Smooth muscle cell (in vitro differentiated cells): ENCODE measurements at regions not wholly inside any gene's neighbourhood (a gene's known extent, or its start where the extent isn't known, plus 50 kb on each side); places are given as distances from the start of the nearest gene placed in this dataset.

Source experiments
- DNase-seq: peaks from one replicate; lab custom pipeline; 2025; ENCODE audit not compliant: unreplicated experiment; lab: John Stamatoyannopoulos, UW
- H2AFZ ChIP-seq: fragments of 200-600 bp; sonication (generic); 2 replicates; pipeline ENCODE4 v1.6.0; 2016; ENCODE audit warnings: antibody characterized with exemption, low read depth, mild to moderate bottlenecking
- H3F3A ChIP-seq: fragments of 200-600 bp; sonication (generic); 2 replicates; pipeline ENCODE4 v1.6.0; 2017; ENCODE audit warnings: antibody characterized with exemption, low read depth
- H3K27ac ChIP-seq: fragments of 200-600 bp; sonication (generic); 2 replicates; pipeline ENCODE4 v1.5.1; 2016; ENCODE audit warnings: low read depth, mild to moderate bottlenecking
- H3K27me3 ChIP-seq: fragments of 200-600 bp; sonication (generic); 2 replicates; pipeline ENCODE4 v1.6.1; 2016; ENCODE audit warnings: low read depth, mild to moderate bottlenecking
- H3K36me3 ChIP-seq: fragments of 200-600 bp; sonication (generic); 2 replicates; pipeline ENCODE4 v1.5.1; 2016; ENCODE audit warnings: low read depth
- H3K4me1 ChIP-seq: fragments of 200-600 bp; sonication (generic); 2 replicates; pipeline ENCODE4 v1.5.1; 2016; ENCODE audit warnings: low read depth
- H3K4me2 ChIP-seq: fragments of 200-600 bp; sonication (generic); 2 replicates; pipeline ENCODE4 v1.6.0; 2016; ENCODE audit warnings: mild to moderate bottlenecking
- H3K4me3 ChIP-seq: fragments of 200-600 bp; sonication (generic); 2 replicates; pipeline ENCODE4 v1.5.1; 2016; ENCODE audit warnings: mild to moderate bottlenecking
- H3K79me2 ChIP-seq: fragments of 200-600 bp; sonication (generic); 2 replicates; pipeline ENCODE4 v1.6.0; 2016; ENCODE audit warnings: low read depth, mild to moderate bottlenecking
- H3K9ac ChIP-seq: fragments of 200-600 bp; sonication (generic); 2 replicates; pipeline ENCODE4 v1.6.0; 2016; ENCODE audit warnings: low read depth
- H3K9me3 ChIP-seq: fragments of 200-600 bp; sonication (generic); replicated peaks from 2 replicates; pipeline ENCODE4 v1.5.1; 2016; ENCODE audit warnings: low read depth
- H4K20me1 ChIP-seq: fragments of 200-600 bp; sonication (generic); 2 replicates; pipeline ENCODE4 v1.6.0; 2016; ENCODE audit warnings: low read depth
- WGBS: methylation state at CpG from one replicate; pipeline ENCODE4 v1.1.7; 2016; ENCODE audit warnings: low lambda C conversion rate; 5-methylcytosine and 5-hydroxymethylcytosine counted together
- TF ChIP-seq, protein P1 (sequence below): fragments of 200-600 bp; sonication (generic); IDR thresholded peaks from 2 replicates; pipeline ENCODE4 v1.5.1; 2017; ENCODE audit warnings: borderline replicate concordance, mild to moderate bottlenecking, antibody characterized with exemption; ENCODE audit not compliant: insufficient read depth, poor library complexity, severe bottlenecking

DNA sequence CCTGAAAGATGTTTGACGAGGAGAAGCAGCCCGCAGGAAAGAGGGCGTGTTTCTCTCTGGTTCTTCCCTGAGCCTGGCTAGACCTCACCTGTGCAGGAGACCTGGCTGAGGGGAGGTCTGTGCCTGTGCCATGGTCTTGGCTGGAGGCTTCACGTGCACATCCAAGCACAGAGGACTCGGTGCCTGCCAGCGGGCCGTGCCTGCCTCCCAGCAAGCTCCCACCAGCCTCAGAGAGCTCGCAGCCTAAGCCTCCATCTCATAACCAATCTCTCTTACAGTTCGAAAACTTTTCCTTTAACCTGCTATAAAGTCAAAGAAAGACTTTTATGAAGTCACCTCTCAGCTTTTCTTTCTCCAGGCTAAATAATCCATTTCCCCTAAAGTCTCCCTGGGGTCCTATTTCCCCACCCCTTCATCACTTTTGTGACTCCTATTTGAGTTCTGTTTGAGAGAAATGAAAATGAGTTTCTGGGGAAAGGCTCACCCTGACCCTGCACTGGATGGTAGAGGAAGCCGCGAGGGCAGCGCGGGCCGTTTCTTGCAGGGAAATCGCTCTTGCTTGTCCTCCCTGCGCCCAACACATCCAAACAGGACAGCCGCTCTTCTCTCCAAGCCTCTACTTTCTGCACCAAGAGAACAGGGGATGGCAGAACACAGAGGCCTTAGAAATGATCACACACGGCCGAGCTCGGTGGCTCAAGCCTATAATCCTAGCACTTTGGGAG, 521.0 kb downstream of the SOX11 start:
- no peaks in the 10 kb centered on the region for H3K36me3 ChIP-seq
- H3K4me2 ChIP-seq, result no peak overlapping the region
- H3K79me2 ChIP-seq, result no peaks in the 10 kb centered on the region
- peaks cover 7% of the 10 kb centered on the region for H3K4me1 ChIP-seq
- no peaks in the 10 kb centered on the region for H3K9me3 ChIP-seq
- H4K20me1 ChIP-seq, result no peaks in the 10 kb centered on the region
- no peak overlapping the region for H2AFZ ChIP-seq
- TF ChIP-seq, protein P1, sequence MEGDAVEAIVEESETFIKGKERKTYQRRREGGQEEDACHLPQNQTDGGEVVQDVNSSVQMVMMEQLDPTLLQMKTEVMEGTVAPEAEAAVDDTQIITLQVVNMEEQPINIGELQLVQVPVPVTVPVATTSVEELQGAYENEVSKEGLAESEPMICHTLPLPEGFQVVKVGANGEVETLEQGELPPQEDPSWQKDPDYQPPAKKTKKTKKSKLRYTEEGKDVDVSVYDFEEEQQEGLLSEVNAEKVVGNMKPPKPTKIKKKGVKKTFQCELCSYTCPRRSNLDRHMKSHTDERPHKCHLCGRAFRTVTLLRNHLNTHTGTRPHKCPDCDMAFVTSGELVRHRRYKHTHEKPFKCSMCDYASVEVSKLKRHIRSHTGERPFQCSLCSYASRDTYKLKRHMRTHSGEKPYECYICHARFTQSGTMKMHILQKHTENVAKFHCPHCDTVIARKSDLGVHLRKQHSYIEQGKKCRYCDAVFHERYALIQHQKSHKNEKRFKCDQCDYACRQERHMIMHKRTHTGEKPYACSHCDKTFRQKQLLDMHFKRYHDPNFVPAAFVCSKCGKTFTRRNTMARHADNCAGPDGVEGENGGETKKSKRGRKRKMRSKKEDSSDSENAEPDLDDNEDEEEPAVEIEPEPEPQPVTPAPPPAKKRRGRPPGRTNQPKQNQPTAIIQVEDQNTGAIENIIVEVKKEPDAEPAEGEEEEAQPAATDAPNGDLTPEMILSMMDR, result no peak
- 95% methylated on average over 20 of the region's 20 CpGs for WGBS
- no peak overlapping the region for H3K4me3 ChIP-seq
- H3F3A ChIP-seq, result no peaks in the 10 kb centered on the region
- H3K9ac ChIP-seq, result no peak overlapping the region
- H3K27me3 ChIP-seq, result no peaks in the 10 kb centered on the region
- DNase-seq, result no peak
- no peak overlapping the region for H3K27ac ChIP-seq

DNA sequence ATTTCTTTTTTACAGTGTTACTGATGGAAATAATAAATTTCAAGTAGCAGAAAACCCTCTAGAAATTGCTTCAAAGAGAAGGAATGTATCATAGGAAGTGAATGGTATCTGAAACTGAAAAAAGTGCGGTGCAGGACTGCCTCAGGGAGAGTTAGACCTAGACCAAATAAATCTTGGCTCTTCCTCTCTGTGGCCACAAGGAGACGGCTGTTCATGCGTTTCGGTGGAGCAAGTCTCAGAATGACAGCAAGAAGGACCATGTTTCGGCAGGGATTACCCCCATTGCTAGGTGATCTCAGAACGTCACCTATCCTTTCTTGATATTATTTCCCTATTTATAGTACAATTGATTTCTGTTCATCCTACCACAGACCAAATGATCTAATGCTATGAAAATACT, 522.3 kb downstream of the SOX11 start:
- H3K36me3 ChIP-seq, result no peaks in the 10 kb centered on the region

DNA sequence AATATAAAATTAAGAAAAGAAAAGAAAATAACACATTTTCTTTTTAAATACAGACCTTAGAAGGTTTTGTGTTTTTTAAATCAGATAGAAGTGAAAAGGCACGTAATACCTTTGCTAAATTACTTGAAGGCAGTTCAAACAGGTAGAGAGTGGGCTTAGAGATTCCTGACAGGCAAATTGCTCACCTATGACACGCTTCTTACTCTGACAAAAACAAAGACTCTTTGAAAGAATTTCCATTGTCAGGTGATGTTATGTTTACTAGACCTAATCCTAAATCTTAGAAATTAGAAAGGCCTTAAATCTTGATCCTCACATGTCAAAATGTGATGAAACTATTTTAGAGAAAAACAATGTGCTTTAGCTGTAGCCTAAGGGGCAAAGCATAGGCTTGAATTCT, 522.9 kb downstream of the SOX11 start:
- Histone ChIP-seq H3K4me2 (no peak overlapping the region), H3K4me3 (no peak overlapping the region), H3K27ac (no peak overlapping the region)

More for the DNA sequence above, 522.3 kb downstream of the SOX11 start:
- no peak overlapping the region for H3K9ac ChIP-seq
- H3K4me1 ChIP-seq, result peaks cover 7% of the 10 kb centered on the region
- no peak overlapping the region for H3K4me3 ChIP-seq
- H3F3A ChIP-seq, result no peaks in the 10 kb centered on the region
- H3K9me3 ChIP-seq, result no peaks in the 10 kb centered on the region
- H2AFZ ChIP-seq, result no peak overlapping the region
- no peak overlapping the region for H3K27ac ChIP-seq
- DNase-seq, result no peak
- TF ChIP-seq, protein P1, result peak; percentile 15
- no peaks in the 10 kb centered on the region for H3K79me2 ChIP-seq
- WGBS, result 65% methylated on average over 6 of the region's 6 CpGs
- H3K27me3 ChIP-seq, result no peaks in the 10 kb centered on the region
- H4K20me1 ChIP-seq, result no peaks in the 10 kb centered on the region
- no peak overlapping the region for H3K4me2 ChIP-seq

More for the DNA sequence above, 522.9 kb downstream of the SOX11 start:
- Histone ChIP-seq H3F3A (no peaks in the 10 kb centered on the region), H3K27me3 (no peaks in the 10 kb centered on the region), H3K9me3 (no peaks in the 10 kb centered on the region), H3K9ac (no peak overlapping the region), H3K4me1 (peaks cover 7% of the 10 kb centered on the region), H3K36me3 (no peaks in the 10 kb centered on the region), H4K20me1 (no peaks in the 10 kb centered on the region), H3K79me2 (no peaks in the 10 kb centered on the region), H2AFZ (no peak overlapping the region)
- DNase-seq, result no peak
- 68% methylated on average over 2 of the region's 2 CpGs for WGBS
- TF ChIP-seq, protein P1, result no peak
